ENCODE measurements at regions not wholly inside any gene's neighbourhood (a gene's known extent, or its start where the extent isn't known, plus 50 kb on each side); places are given as distances from the start of the nearest gene placed in this dataset.

DNA sequence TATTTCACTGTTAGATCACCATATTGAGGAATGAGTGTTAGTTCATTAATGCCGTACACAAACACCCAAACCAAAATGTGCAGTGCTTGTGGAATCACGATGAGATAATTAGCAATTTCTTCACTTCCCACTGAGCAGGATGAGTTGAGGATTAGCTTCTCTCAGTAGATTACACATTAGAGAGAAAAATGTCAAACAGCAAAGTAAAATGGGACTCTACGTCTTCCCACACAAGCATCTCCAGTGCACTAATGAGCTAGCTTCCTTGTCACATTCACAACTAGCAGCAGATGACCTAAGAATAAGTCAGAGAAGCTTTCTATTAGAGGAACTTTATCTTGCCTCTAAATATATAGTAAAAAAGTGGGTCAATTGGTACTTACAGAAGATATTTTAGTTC lies 926.9 kb downstream of the TSN start:
- TF ChIP-seq, protein P1, sequence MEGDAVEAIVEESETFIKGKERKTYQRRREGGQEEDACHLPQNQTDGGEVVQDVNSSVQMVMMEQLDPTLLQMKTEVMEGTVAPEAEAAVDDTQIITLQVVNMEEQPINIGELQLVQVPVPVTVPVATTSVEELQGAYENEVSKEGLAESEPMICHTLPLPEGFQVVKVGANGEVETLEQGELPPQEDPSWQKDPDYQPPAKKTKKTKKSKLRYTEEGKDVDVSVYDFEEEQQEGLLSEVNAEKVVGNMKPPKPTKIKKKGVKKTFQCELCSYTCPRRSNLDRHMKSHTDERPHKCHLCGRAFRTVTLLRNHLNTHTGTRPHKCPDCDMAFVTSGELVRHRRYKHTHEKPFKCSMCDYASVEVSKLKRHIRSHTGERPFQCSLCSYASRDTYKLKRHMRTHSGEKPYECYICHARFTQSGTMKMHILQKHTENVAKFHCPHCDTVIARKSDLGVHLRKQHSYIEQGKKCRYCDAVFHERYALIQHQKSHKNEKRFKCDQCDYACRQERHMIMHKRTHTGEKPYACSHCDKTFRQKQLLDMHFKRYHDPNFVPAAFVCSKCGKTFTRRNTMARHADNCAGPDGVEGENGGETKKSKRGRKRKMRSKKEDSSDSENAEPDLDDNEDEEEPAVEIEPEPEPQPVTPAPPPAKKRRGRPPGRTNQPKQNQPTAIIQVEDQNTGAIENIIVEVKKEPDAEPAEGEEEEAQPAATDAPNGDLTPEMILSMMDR (conservative IDR thresholded peaks at IDR 0.05; ENCODE audit: control insufficient read depth, insufficient read depth, low read depth, low read length): no peak
- no peak for DNase-seq (ENCODE audit: low read depth)

DNA sequence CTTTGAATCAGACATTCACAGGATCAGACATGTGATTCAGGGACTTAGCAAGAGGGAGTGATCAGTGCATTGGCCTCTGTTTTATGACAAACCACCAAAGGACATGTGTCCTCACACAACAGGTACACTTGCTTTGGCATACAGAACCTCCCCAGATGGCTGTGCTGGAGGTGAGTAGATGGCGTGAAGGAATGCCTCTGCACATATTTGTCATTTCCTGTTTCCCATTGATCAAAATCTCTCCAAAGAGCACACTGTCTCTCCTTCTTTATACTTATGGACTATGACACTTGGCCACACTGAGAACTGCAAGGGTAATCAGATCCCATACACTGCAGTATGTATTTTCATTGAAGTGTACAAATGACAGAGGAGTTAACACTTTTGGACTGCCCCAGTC lies 927.6 kb downstream of the TSN start:
- TF ChIP-seq, protein P1 (conservative IDR thresholded peaks at IDR 0.05; ENCODE audit: control insufficient read depth, insufficient read depth, low read depth, low read length): no peak
- no peak for DNase-seq (ENCODE audit: low read depth)
- no peak overlapping the region for H3K4me3 ChIP-seq (ENCODE audit: control insufficient read depth, low read depth, low read length)

More for the DNA sequence above, 926.9 kb downstream of the TSN start:
- no peak overlapping the region for H3K4me3 ChIP-seq (ENCODE audit: control insufficient read depth, low read depth, low read length)

DNA sequence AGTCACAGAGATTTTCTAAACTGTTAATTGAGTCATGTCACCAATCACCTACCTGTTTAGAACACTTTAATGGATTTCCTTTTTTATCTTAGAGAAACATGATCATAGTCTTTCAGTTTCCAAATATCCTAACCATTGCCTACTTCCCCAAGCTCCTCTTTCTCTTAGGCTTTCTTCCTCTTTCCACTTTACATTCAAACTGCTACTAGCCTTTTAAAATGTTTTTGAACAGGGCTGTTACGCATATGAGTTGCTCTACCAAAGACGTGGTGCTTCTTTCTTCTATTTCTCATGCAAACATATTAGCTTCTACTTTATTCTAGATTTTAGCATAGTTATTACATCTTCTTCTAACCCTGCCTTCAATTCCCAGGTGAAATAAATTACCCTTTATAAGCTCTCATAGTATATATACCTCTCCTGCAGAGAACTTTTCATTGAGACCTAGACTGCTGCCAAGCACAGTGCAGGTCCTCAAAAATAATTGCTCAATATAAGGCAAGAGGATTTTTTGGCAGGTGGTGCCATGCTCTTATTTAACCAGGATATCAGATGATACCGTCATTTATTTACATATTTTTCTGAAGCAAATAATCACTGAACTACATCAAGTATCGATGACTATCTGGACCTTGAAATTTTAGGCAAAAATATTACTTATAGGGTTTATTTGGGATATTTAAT lies 937.1 kb downstream of the TSN start:
- H3K4me3 ChIP-seq (ENCODE audit: control insufficient read depth, low read depth, low read length): no peak overlapping the region
- DNase-seq (ENCODE audit: low read depth): no peak
- TF ChIP-seq, protein P1 (conservative IDR thresholded peaks at IDR 0.05; ENCODE audit: control insufficient read depth, insufficient read depth, low read depth, low read length): no peak

DNA sequence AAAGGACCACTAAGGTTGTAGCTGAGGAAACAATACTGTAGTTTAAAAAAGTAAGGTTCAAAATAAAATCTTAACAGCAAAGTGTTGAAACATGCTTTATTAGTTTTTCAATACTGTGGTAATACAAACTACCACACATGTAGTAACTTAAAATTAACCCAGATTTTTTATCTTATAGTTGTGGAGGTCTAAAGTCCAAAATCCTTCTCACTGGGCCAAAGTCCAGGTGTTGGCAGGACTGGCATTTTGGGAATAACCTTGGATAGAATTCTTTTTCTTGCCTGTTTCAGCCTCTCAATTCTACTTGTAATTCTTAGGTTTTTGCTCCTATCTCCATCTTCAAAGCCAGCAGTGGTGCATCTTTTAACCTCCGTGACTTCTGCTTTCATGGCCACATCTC lies 942.0 kb downstream of the TSN start:
- no peak overlapping the region for H3K4me3 ChIP-seq (ENCODE audit: control insufficient read depth, low read depth, low read length)
- DNase-seq (ENCODE audit: low read depth): no peak
- TF ChIP-seq, protein P1 (conservative IDR thresholded peaks at IDR 0.05; ENCODE audit: control insufficient read depth, insufficient read depth, low read depth, low read length): no peak

DNA sequence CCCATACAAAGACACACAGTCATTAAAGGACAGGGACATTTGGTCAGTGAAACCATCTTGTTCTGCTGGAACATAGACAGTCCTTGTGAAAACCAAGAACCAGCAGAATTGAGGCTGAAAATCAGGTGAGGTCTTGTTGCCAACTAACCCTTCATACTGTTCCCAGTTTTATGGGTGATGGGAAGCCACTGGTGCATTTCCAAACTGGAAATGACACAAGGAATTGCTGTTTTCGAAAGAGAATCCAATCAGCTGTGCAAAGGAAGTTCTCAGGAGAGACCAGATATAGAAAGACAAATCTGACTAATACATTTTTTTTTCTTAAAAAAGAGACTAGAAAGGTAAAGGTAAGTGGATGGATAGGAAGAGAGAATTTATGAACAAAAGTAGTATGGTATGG lies 948.2 kb downstream of the TSN start:
- H3K4me3 ChIP-seq (ENCODE audit: control insufficient read depth, low read depth, low read length): no peak overlapping the region
- TF ChIP-seq, protein P1 (conservative IDR thresholded peaks at IDR 0.05; ENCODE audit: control insufficient read depth, insufficient read depth, low read depth, low read length): no peak
- no peak for DNase-seq (ENCODE audit: low read depth)

DNA sequence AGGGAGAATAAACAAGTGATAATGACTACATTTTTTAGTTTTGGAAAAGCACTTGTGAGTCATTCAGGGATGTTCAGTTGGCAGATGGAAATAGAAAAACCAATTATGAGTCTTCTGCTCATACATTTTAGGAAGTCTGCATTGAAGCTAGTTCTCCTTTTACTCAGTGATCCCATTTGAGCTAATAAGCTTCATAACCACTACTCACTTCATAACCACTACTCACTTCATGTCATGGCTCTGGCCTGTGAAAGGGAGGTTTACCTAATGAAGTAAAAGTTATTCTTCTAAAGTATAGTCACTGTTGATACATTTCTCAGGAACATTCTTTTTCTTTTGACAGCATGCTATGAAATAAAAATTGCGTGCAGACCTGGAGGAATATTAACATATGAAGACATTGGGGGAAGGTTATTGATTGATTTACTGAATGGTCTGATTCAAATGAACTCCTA lies 948.7 kb downstream of the TSN start:
- DNase-seq (ENCODE audit: low read depth): no peak
- no peak overlapping the region for H3K4me3 ChIP-seq (ENCODE audit: control insufficient read depth, low read depth, low read length)
- TF ChIP-seq, protein P1 (conservative IDR thresholded peaks at IDR 0.05; ENCODE audit: control insufficient read depth, insufficient read depth, low read depth, low read length): no peak

All from fibroblast of mammary gland (primary cell).